Effector memory CD4-positive, alpha-beta T cell (primary cell): ENCODE measurements at regions not wholly inside any gene's neighbourhood (a gene's known extent, or its start where the extent isn't known, plus 50 kb on each side); places are given as distances from the start of the nearest gene placed in this dataset.

ENCODE experiments used
- DNase-seq, 3 donors: peaks; one replicate each; pipeline ENCODE4 v3.0.0-alpha.2; 2020
- H3K27ac ChIP-seq: 2 replicates; pipeline ENCODE4 v1.7.0; 2013; ENCODE audit warnings: mild to moderate bottlenecking, low read length, moderate library complexity; ENCODE audit not compliant: insufficient read depth, poor library complexity, severe bottlenecking
- H3K27me3 ChIP-seq: replicated peaks from 2 replicates; pipeline ENCODE4 v1.7.0; 2013; ENCODE audit warnings: mild to moderate bottlenecking, low read length; ENCODE audit not compliant: insufficient read depth, control insufficient read depth, poor library complexity, severe bottlenecking
- H3K36me3 ChIP-seq: 2 replicates; pipeline ENCODE4 v1.7.0; 2013; ENCODE audit warnings: mild to moderate bottlenecking, low read length, moderate library complexity; ENCODE audit not compliant: control insufficient read depth, insufficient read depth
- H3K4me1 ChIP-seq: 2 replicates; pipeline ENCODE4 v1.7.0; 2013; ENCODE audit warnings: low read length, mild to moderate bottlenecking; ENCODE audit not compliant: control insufficient read depth, insufficient read depth, poor library complexity, severe bottlenecking
- H3K4me3 ChIP-seq: 2 replicates; pipeline ENCODE4 v1.7.0; 2013; ENCODE audit warnings: low read length, low read depth, mild to moderate bottlenecking; ENCODE audit not compliant: insufficient read depth, poor library complexity, severe bottlenecking
- H3K9me3 ChIP-seq: 2 replicates; pipeline ENCODE4 v1.7.0; 2013; ENCODE audit warnings: mild to moderate bottlenecking, low read length, moderate library complexity; ENCODE audit not compliant: control insufficient read depth

DNA sequence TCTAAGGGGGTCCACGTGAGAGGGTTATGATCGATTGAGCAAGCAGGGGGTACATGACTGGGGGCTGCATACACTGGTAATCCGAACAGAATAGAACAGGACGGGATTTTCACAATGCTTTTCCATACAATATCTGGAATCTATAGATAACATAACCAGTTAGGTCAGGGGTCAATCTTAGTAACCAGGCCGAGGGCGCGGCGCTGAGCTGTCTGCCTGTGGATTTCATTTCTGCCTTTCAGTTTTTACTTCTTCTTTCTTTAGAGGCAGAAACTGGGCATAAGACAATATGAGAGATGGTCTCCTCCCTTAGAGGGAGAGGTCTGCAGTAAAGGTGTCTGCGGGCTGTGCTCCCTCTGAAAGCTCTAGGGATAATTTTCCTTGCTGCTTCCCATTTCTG, 261.3 kb downstream of the XXYLT1 start:
- H3K9me3 ChIP-seq: no peaks in the 10 kb centered on the region
- H3K27me3 ChIP-seq: no peaks in the 10 kb centered on the region
- H3K27ac ChIP-seq: no peak overlapping the region
- no peak overlapping the region for H3K4me3 ChIP-seq
- no peaks in the 10 kb centered on the region for H3K4me1 ChIP-seq
- no peak for DNase-seq
- H3K36me3 ChIP-seq: no peaks in the 10 kb centered on the region

DNA sequence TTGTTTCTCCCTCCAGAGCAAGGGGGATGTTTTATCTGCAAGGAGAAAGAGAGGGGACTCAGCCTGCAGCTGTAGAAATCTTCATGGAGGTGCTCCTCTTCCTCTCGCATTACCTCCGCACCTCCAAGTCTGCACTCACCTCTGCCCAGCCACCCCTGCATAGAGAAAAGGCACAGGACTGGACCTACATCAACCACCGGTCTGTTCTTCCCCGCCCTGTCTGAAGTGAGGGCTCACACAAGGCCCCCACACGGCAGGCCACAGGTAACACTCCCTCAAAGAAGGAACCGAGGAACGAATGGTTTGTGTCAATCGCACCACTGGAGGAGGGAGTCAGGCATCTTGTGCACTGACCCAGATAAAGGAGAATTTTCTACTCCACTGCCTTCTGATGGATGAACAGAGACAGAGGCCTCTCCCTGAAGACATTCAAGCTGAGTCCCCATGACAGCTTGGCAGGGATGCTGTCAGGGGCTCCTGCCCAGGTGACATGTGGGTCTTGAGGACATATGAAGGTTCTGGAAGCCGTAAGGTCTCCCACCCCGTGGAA, 260.3 kb downstream of the XXYLT1 start:
- no peaks in the 10 kb centered on the region for H3K9me3 ChIP-seq
- H3K27me3 ChIP-seq: no peaks in the 10 kb centered on the region
- H3K36me3 ChIP-seq: no peaks in the 10 kb centered on the region
- no peak overlapping the region for H3K4me3 ChIP-seq
- no peaks in the 10 kb centered on the region for H3K4me1 ChIP-seq
- no peak overlapping the region for H3K27ac ChIP-seq
- DNase-seq: no peak

GRCh38 chr3:195011231-195011834, 259.6 kb downstream of the XXYLT1 start:
- Histone ChIP-seq H3K4me3 (no peak overlapping the region), H3K36me3 (no peaks in the 10 kb centered on the region), H3K9me3 (no peaks in the 10 kb centered on the region), H3K27me3 (no peaks in the 10 kb centered on the region), H3K27ac (no peak overlapping the region), H3K4me1 (no peaks in the 10 kb centered on the region)
- no peak for DNase-seq

DNA sequence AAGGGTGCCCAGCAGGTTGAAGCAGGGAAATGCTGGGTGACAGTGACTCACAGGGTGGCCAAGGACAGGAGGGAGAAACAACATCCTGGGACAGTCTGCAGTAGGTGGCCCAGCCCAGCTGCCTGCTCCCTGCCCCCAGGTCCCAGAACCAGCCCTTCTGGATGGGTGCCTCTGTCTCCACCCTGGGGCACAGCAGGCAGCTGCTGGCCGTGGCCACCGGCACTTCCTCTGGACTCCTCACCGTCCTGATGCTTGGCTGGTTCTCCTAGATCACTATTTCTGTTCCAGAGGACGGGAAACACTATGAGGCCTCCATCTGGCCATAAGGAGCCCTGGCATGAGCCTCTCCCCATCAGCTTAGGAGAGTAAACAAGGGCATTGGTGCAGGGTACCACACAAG, 258.9 kb downstream of the XXYLT1 start:
- H3K4me1 ChIP-seq: no peaks in the 10 kb centered on the region
- no peak overlapping the region for H3K4me3 ChIP-seq
- H3K27ac ChIP-seq: no peak overlapping the region
- no peak for DNase-seq
- H3K9me3 ChIP-seq: no peaks in the 10 kb centered on the region
- H3K27me3 ChIP-seq: no peaks in the 10 kb centered on the region
- H3K36me3 ChIP-seq: no peaks in the 10 kb centered on the region

- DNase-seq: no peak
- Histone ChIP-seq H3K9me3 (no peaks in the 10 kb centered on the region), H3K27me3 (no peaks in the 10 kb centered on the region), H3K36me3 (no peaks in the 10 kb centered on the region), H3K4me3 (no peak overlapping the region), H3K27ac (no peak overlapping the region), H3K4me1 (no peaks in the 10 kb centered on the region)
Observed at GRCh38 chr3:195012571-195012970, 258.4 kb downstream of the XXYLT1 start.

DNA sequence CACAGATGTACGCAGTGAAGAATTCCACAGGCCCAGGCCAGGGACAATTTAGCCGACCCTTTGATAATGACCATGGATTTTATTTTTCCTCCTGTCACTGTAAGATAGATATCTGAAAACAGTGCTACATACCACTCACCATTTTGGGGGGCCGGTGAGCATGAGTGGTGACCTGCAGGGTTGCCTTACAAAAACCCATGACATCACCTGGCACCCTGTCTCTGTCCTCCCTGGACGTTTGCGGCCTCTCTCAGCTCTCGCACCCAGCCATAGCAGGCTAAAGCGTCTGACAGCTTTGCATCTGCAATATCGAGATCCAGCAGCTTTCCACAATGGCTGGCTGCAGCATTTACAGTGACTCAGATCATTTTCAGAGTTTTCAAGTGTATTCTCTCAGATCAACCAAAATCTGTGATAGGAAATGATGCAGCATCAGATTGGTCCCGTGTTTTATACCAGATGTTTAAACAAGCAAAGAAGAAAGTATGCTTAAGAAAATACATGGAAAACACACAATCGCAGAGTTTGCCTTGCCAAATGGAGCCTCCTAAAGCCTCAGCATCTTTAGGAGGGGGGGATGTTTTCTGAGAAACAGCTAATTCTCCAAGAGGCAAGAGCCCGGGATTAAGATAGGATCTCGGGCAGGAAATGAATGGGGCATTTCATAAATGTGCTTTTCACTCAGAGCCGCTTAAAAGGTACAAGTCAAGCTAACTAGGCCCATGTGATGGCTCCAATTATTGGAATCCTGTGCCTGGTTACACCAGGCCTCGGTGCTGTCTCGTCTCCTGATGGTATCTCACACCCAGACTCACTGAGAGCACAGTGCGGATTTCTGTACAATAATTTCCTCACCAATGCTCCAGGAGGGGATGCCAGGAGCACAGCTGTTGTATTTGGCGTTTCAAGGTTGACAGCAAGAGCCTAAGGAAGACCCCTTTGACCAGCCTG, 257.3 kb downstream of the XXYLT1 start:
- no peak for DNase-seq
- H3K27me3 ChIP-seq: no peaks in the 10 kb centered on the region
- no peaks in the 10 kb centered on the region for H3K9me3 ChIP-seq
- H3K27ac ChIP-seq: no peak overlapping the region
- no peak overlapping the region for H3K4me3 ChIP-seq
- H3K36me3 ChIP-seq: no peaks in the 10 kb centered on the region
- no peaks in the 10 kb centered on the region for H3K4me1 ChIP-seq

DNA sequence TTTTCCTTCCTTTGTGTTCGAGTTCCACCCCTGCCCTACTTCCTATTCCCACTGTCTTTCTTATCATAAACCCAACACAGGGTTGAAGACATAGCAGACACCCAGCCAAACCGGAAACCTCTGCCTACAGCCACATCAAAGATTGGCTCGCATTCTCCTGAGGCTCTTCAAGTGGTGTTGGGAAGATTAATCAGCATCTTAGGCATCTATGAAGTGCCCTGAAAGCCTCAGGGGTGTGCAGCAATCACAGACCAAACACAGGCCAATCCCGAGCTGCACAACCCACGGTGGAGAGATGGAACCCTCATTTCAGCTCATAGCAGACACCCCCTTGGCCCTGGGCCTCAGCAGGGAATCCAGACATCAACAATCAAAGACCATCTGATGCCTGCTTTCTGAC, 255.9 kb downstream of the XXYLT1 start:
- no peaks in the 10 kb centered on the region for H3K27me3 ChIP-seq
- DNase-seq: no peak
- H3K27ac ChIP-seq: no peak overlapping the region

DNA sequence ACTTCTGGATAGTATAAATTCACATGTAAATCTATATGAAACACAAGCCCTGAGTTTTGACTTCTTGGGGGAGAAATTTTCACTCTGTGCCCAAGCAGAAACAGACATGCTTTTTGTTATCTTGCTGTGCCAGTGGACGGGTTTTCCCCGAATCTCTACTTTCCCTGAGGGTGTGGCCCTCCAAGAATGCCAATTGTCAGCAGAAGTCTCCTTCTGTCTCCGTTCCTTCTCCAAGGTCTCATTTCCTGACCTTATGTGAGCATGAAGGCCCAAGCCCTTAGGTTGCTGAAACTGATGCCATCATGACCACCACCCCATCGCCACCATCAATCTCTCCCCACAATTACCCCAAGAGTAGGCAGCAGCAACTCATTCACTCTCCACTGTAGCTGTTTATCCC, 253.8 kb downstream of the XXYLT1 start:
- no peaks in the 10 kb centered on the region for H3K9me3 ChIP-seq
- no peak overlapping the region for H3K4me3 ChIP-seq
- DNase-seq: no peak
- no peaks in the 10 kb centered on the region for H3K36me3 ChIP-seq
- H3K4me1 ChIP-seq: no peaks in the 10 kb centered on the region
- peaks cover 2% of the 10 kb centered on the region for H3K27me3 ChIP-seq
- H3K27ac ChIP-seq: no peak overlapping the region

More for the DNA sequence above, 255.9 kb downstream of the XXYLT1 start:
- H3K4me3 ChIP-seq: no peak overlapping the region
- no peaks in the 10 kb centered on the region for H3K9me3 ChIP-seq
- H3K4me1 ChIP-seq: no peaks in the 10 kb centered on the region
- H3K36me3 ChIP-seq: no peaks in the 10 kb centered on the region
